NB4 (cell line): ENCODE measurements at regions not wholly inside any gene's neighbourhood (a gene's known extent, or its start where the extent isn't known, plus 50 kb on each side); places are given as distances from the start of the nearest gene placed in this dataset.

Experiments
- CTCF ChIP-seq: IDR thresholded peaks from one replicate; pipeline ENCODE4 v1.5.1; 2012; ENCODE audit warnings: low read depth, low read length
- MAX ChIP-seq: IDR thresholded peaks from 2 replicates; pipeline ENCODE4 v1.6.1; 2011; ENCODE audit warnings: low read depth, low read length
- MYC ChIP-seq: IDR thresholded peaks from 2 replicates; pipeline ENCODE4 v1.6.1; 2011; ENCODE audit warnings: low read depth, low read length
- POLR2A ChIP-seq: IDR thresholded peaks from 2 replicates; pipeline ENCODE4 v1.6.1; 2011; ENCODE audit warnings: mild to moderate bottlenecking; ENCODE audit not compliant: insufficient read length; ENCODE audit errors: extremely low read depth

- no peak for TF ChIP-seq CTCF
- TF ChIP-seq POLR2A, result no peak
- TF ChIP-seq MAX, result no peak
- TF ChIP-seq MYC, result no peak
Observed at GRCh38 chr10:128489324-128490247, 363.4 kb upstream of the MKI67 start.
